Midbrain (tissue), 1 donor: ENCODE measurements at regions not wholly inside any gene's neighbourhood (a gene's known extent, or its start where the extent isn't known, plus 50 kb on each side); places are given as distances from the start of the nearest gene placed in this dataset.

Source experiments
- DNase-seq: peaks from one replicate; lab custom pipeline; 2025; lab: John Stamatoyannopoulos, UW

DNA sequence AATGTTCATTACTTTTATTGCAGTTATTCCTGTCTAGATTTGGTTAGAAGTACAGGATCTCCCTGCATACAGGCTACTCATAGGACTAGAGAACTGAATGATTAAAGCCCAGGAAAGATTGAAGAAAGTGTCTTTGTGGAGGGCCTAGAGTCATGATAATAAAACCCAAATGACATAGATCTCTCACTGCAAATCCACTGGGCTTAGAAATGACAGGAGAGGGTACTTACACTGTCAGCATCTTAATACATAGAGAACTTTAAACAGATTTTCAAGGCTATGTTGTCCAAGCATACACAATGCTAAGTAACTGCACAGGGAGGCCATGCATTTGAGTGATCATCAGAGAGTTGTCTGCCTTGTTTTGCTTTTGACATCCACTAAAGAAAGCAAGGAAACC is 383.8 kb upstream of the MAP3K7 start:
- no peak for DNase-seq

DNA sequence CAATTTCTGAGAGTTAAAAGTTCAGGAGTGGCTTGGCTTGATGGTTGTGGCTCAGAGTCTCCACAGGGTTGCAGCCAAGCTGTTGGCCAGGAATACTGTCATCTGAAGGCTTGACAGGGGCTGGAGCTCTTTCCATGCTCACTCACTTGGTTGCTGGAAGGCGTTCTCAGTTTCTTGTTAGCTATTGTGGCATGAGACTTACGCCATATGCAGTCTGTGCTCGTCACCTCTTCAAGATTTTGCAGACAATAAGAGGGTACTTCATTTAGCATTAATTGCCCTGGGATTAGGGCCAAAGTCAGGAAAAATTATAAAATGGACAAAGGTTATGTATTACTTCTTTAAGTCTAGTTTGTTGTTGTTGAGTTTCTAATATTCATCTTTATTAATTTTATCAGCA is 380.6 kb upstream of the MAP3K7 start:
- no peak for DNase-seq

DNA sequence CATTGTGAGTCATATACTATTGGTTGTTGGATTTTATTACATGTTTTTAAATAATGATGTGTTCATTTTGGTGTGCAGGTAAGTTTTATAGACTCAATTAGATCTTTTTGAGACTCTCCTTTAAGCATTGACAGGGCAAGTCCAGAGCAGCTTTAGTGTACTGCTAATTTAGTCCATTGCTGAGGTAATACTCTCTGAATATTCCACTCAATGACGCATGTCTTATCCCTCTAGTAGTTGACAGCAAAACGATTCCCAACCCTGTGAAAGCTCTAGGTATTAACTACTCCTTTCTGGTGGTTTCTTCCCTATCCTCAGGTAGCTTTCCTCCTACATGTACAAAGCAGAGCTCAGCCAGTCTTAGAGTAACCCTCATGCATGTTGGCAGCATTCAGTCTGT is 373.5 kb upstream of the MAP3K7 start:
- DNase-seq, result no peak

- DNase-seq, result no peak
These were observed 368.4 kb upstream of the MAP3K7 start for GRCh38 chr6:90955246-90955645.

- DNase-seq, result no peak
These were observed 366.7 kb upstream of the MAP3K7 start for GRCh38 chr6:90953405-90954161.

DNA sequence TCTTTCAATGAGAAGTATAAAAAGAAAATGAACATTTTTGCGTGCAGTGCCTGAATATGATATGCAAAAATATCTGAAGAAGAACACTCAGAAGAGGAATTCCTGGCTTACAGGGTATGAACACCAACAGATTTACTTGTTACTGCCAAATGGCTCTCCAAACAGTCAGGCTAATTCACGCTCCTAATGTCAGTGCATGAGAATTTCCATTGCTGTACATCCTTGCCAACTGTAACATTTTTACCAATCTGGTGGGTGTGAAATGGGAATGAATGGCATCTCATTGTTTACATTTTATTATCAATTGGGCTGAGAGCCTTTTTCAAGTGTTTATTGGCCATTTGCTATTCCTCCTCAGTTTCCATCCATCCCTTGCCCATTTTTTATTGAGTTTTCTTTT is 365.3 kb upstream of the MAP3K7 start:
- DNase-seq, result no peak

- DNase-seq, result no peak
These were observed 361.7 kb upstream of the MAP3K7 start for GRCh38 chr6:90948540-90948939.

GRCh38 chr6:90947184-90948064 is 360.6 kb upstream of the MAP3K7 start:
- no peak for DNase-seq

DNA sequence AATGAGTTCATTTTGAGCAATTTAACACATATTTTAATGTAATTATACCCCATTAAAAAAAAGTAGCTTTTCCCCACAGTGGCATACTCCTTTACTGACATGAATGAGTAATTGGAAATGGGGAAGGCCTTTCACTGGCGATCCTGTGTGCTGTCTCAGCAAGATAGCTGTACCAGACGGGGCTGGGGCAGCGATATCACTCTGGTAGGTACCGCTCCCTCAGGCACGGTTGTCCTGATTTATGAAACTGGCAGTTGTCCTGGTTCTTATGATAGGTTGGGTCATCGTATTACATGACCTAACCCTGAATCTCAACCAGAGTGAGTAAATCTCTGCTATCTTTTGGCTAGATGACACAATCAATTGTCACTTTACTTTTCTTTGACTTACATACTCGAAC is 355.0 kb upstream of the MAP3K7 start:
- no peak for DNase-seq

DNA sequence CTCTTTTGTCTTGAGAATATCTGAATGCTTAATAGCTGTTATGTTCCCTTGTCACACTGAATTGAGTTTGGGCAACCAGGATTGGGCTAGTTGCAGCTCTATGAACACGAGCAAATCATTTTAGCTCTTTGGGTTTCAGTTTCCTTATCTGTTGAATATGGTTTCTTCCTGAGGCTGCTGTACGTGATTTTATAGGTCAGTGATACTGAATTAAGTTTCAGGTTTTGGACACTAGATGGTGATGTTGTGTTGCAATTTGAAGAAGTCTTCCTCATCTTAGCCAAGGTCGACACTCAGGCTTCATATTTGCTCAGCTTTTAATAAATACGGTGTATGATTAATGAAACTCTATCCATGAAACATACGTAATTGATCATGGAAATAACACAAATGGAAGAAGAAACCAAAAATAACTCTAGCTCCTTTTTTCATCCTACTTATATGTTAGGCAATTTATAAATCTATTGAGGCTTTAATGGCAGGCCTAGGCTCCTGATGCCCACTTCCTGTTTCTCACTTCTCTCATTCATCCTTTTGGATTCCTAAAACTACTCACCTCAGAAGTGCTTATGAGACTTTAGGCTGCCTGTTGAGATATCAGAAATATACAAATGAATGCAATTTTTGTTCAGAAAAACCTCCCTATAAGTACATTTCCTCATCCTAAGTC is 354.1 kb upstream of the MAP3K7 start:
- DNase-seq, result peak; percentile 63

GRCh38 chr6:90939906-90940305 is 353.0 kb upstream of the MAP3K7 start:
- no peak for DNase-seq

GRCh38 chr6:90938122-90938521 is 351.2 kb upstream of the MAP3K7 start:
- DNase-seq, result no peak

GRCh38 chr6:90936286-90936685 is 349.4 kb upstream of the MAP3K7 start:
- no peak for DNase-seq

DNA sequence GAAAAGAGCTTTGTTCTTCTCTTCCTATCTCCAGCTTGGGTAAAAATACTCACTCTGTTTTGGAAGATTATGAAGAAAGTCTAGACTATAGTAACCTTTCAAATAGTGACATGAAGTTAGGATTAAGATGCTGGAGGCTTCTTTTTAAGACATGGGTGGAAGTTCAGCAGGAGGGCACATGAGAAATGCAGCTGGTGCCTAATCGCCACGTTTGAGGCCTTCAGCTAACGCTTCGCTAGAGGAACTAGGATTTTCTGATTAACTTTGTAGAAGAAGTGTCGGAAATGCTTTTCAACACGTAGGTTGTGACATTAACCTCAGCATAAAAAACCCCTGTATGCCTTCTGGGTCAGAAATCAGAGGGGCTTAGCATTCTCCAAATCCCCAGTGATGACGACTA is 348.1 kb upstream of the MAP3K7 start:
- DNase-seq, result no peak

DNA sequence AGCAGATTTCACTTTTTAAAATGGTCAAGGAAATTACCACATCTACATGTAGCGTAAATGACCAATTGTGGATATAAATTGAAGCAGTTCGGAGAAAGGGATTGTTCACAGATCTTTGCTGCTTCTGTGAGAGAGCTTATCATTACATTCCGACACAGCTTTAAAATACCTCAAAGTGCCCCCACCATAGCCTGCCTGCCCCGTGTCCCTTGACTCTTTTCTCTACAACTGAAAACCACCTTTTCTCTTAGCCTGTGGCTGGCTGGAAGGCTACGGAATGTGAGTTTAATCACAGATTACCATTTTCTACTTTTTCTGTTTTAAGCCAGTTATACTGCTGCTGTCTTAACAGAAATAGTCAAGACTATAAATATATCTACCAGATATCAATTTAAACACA is 347.2 kb upstream of the MAP3K7 start:
- DNase-seq, result no peak

DNA sequence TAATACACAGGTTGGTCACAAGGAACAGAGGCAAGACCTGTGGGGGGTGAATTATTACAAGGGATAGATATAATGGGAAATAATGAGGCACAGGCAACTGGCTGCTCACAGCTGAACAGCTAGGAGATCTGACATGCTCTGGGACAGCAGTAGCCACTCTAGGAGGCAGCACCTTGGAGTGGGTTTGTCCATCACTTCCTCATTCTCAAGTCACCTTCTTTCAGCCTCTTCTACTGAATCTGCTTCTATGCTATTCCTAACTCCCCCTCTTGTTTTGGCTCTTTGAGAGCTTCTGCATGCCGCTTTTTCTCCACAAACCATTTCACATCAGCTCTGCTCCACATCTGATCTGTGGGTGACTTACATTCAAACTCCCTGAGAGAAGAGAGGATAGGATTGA is 345.5 kb upstream of the MAP3K7 start:
- DNase-seq, result no peak

GRCh38 chr6:90928051-90928450 is 341.2 kb upstream of the MAP3K7 start:
- DNase-seq, result no peak

GRCh38 chr6:90925726-90926125 is 338.9 kb upstream of the MAP3K7 start:
- no peak for DNase-seq

DNA sequence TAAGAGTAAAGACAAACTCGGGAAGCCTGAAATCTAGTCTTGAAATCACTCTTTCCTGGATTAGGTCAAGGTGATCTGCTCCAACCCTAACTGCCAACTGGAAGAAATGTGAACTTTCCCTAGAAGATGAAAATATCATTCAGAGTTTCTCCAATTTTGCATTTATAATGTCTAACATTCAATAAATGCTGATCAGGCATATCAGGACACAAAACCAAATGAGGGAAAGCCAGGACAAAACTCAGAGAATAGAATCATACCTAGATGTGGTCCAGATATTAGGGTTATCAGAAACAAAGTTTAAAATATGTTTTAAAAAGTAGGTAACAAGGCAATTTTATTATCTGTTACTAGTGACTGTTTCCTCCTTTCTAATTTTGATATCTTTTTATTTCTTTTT is 335.5 kb upstream of the MAP3K7 start:
- no peak for DNase-seq

- no peak for DNase-seq
These were observed 331.5 kb upstream of the MAP3K7 start for GRCh38 chr6:90918361-90918760.

DNA sequence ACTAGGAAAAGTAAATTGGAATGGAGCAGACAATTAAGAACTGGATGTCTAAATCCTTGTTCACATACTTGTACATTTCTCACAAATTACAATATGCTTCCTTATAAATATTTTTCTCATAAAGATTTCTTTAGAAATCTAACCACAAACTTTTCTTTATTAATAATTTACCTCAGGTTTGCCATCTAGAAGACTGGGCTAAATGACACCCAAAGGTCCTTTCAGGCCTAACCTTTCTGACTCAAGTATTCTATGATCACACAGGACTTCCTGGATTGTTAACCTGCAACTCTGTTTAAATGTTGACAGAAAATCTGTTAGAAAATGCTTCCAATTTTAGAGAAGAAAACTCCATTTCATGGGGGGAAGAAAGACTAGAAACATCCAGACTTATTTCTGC is 330.5 kb upstream of the MAP3K7 start:
- DNase-seq, result no peak

DNA sequence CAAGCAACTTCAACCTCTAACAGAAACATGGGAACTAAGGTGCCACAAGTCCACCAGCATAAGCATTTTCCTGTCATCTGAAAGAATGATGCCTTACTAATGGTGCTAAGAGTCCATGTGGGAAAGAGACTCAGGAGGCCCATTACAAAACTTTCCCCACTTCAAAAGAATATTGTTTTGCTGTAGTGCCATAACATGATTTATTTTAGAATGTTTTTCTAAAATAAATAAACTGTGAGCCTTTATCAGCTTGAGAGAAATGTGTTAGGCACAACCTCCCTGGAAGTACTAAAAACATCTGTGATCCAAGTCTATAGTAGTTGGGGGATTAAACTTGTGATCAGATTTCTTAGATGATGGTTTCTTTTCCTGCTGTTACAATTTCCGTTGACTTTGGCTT is 330.1 kb upstream of the MAP3K7 start:
- no peak for DNase-seq
